ENCODE measurements at regions not wholly inside any gene's neighbourhood (a gene's known extent, or its start where the extent isn't known, plus 50 kb on each side); places are given as distances from the start of the nearest gene placed in this dataset.

- no peak for DNase-seq (ENCODE audit: low read depth in 2 of 2)
Measured at GRCh38 chr2:191738003-191738402, 60.1 kb downstream of the NABP1 start.

DNA sequence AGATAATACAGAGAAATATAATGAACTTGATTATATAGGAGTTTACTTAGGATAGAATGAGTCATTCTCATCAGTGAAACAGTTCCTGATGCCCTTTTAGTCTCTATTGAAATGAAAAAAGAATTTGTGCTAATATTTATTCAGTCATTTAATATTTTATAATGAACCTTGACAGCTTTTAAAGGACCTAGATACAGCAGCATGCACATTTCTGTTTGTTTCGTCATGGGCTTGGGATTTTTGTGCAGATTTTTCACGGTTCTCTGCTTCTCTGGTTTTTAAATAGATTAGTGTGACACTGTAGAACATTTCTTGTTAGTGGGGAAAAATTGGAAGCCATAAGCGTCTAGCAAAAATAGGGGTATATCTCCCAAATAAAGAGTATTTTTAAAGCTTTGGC, 60.7 kb downstream of the NABP1 start:
- no peak for DNase-seq (ENCODE audit: low read depth in 2 of 2)

DNA sequence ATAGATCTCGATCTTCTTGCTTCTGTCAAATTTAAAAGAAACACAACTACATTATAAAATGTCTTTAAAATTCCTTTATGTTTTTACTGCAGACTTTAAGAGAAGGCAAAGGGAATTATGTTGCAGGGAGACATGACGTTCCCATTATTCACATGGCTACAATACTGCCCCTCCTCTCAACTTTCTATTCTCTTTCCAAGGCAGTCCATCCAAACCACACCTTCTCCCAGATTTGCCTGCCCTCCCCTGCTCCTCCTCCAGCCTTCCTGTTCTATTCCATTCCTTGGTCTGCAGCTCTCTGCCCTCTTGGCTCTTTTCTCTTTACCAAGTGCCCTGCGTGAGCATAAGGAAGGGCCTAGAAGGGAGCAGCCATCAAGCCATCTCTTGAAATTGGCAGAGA, 61.3 kb downstream of the NABP1 start:
- no peak for DNase-seq (ENCODE audit: low read depth in 2 of 2)

DNA sequence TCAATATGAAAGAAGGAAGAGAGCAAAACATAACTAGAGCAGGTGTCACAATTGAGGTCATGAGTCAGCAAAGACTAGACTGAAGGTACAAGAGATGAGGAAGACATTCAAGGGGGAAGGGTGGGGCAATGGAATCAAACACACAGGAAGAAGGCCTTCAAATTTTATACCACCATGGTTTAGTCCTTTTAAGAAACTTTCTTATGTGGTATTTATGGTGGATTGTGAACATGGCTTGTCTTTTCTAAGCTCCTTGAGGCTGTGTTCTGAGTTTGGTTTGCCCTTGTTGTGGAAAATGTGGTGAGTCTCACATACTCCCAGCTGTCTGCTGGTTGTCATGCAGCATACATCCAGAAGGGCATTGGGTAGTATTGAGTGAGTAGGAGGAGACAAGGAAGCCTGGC, 62.1 kb downstream of the NABP1 start:
- DNase-seq (ENCODE audit: low read depth in 2 of 2): peak in 1 of 2 donors; percentile 26

DNA sequence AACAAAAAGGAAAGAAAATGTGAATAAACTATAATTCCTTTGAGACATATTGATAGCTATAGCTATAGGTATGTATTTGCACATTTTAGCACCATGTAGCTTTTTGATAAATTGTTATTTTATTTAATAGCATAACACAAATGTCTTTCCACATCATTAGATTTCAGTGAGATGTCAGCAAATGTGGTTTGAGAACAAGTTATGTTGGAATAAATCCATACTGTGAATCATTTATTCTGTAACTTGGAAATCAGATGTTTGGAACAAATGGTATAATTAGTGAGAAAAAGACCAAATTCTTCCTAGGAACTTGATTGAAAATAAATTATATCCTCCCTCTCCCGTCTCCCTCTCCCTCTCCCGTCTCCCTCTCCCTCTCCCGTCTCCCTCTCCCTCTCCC, 62.8 kb downstream of the NABP1 start:
- no peak for DNase-seq (ENCODE audit: low read depth in 2 of 2)

- no peak for DNase-seq (ENCODE audit: low read depth in 2 of 2)
Measured at GRCh38 chr2:191746346-191747169, 68.6 kb downstream of the NABP1 start.

GRCh38 chr2:191747170-191747530, 69.2 kb downstream of the NABP1 start:
- DNase-seq (ENCODE audit: low read depth in 2 of 2): no peak

DNA sequence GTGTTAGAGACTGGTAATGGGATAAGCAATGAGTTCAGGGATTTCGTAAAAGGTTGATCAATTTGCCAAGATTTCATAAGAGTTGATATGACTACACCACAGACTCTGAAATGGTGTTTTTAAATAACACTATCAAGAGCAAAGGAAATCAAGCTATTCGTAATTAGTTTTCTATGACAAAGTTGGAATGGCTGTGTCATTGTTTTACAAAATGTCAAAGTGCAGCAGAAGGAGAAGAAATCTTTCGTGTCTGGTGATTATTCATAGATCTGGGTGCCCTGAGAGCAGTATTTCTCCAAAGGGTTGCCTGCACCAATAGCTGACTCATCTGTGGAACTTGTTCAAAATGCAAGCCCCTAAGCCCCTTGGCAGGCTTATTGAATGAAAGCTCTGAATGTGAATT, 70.1 kb downstream of the NABP1 start:
- DNase-seq (ENCODE audit: low read depth in 2 of 2): no peak

DNA sequence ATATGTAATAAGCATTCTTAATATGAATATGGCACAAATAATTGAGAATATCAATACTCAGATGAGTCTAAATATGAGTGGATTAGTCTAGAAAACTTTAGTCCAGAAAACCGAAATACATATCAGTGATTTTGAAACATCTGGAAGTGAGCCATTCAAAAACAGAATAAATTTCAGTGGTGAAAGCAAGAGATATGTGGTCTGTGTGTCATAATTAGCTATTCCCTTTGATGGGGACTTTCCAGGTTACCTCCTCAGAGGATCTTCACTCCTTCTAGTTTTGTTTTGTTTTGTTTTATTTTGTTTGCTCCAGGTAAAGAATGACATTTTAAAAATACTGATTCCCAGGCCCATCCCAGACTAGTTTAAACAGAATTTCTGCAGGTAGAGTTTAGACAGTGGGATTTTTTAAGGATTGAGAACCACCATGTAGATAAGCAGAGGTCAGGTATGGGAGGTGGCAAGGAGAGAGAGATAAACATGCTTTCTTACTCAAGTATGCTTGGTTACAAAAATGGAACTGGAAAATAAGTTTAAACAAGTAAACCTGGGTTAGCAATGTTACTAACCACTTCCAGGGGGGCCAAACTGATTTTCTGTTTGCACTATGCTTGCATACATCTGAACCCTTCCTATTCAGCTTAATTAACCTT, 70.7 kb downstream of the NABP1 start:
- DNase-seq (ENCODE audit: low read depth in 2 of 2): no peak

DNA sequence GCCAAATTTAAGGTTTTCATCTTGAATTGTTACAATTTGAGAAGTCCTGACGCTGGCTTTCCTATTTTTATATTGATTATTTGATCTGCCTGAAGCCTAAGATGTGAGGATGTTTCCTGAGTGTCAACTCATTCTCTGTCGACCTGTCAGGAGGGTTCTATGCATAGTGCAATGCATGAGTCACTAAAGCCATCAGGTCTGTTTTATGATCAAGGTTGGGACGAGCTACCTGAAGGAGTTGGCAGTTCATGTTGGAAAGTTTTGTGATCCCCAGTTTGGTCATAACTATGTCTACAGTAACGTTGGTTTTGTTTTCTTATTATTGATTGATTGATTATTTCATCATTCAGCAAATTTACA, 71.2 kb downstream of the NABP1 start:
- no peak for DNase-seq (ENCODE audit: low read depth in 2 of 2)

- DNase-seq (ENCODE audit: low read depth in 2 of 2): no peak
Measured at GRCh38 chr2:191754103-191754502, 76.2 kb downstream of the NABP1 start.

DNA sequence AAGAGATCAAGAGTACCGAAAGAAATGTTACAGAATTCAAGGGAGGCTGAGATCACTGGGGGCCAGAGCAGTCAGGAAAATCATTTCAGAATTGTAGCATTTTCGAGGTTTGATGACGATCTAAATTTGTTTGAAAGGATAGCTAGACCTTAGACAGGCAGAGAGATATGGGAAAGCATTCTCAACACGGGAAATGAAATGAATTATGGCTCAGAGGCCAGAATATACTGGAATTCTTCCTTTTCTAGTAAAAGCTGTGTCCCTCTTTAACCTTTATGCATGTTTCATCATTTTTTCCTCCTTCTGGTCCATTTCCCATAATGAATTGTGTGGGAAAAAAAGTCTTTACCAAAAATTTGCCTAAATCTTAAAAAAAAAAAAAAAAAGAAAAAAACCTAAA, 78.8 kb downstream of the NABP1 start:
- DNase-seq (ENCODE audit: low read depth in 2 of 2): no peak

DNA sequence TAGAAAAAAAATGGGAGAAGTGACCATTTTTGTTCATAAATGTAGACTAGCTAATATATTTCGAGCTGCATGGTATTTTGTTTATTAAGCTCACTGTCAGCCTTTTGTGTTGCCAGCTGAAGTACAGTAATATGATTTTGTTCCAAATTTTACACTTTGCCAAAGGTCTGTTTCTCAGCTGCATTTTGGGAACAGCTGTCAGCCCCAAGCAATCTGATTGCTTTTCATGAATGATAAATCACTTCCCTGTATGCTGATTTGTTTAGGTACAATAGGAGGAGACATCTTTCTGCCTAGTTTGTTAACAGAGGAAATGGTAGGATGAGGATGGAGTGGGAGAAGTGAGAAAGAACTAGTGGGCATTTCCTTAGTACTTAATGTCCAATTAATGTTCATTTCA, 79.3 kb downstream of the NABP1 start:
- no peak for DNase-seq (ENCODE audit: low read depth in 2 of 2)

DNA sequence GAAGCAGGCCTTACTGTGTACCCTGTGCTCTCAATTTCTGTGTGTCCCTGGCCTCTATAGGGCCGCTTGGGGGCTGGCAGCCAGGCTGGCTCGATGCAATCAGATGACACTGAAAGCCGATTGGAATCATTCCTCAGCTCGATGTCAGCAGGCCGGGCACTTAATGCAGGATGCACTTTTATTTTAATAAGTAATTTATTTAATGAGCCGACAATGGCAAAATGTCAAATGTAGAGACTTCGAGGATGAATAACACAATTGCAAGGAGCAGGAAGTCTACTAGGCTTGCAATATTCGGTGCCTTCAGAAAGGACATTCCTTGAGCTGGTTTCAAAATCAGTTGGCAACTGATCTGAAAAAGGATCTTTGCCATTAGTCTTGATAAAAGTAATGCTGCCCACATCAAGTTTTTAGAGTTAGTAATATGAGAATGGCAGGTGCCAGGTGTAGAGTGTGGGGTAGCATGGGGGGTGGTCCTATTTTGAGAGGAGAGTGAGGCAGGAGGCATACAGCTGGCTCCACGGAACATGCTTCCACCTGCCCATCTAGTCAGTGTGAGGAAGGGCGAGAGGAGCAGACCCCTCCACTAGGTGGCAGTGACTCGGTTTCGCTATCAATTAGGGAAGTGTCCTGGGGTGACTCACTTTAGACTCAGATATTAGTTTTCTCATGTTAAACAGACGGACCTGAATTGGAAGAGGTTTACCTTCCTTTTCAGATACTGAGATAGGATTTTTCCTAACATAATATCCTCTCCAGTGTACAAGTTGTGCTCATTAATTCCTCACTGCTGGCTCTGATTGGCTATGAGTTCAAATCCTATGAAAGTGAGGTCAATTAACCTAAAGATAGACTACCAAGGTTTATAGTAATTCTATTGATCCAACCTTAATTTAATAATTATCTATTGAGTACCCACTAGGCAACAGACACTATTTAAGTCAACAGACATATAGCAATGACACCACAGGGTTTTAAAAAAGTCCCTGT, 80.9 kb downstream of the NABP1 start:
- DNase-seq (ENCODE audit: low read depth in 2 of 2): peak in 1 of 2 donors; percentile 24

GRCh38 chr2:191759680-191760079, 81.7 kb downstream of the NABP1 start:
- no peak for DNase-seq (ENCODE audit: low read depth in 2 of 2)

- no peak for DNase-seq (ENCODE audit: low read depth in 2 of 2)
Measured at GRCh38 chr2:191760655-191761262, 82.8 kb downstream of the NABP1 start.

- DNase-seq (ENCODE audit: low read depth in 2 of 2): no peak
Measured at GRCh38 chr2:191773136-191773535, 73.8 kb downstream of the CAVIN2 start.

- no peak for DNase-seq (ENCODE audit: low read depth in 2 of 2)
Measured at GRCh38 chr2:191777351-191777750, 69.5 kb downstream of the CAVIN2 start.

- no peak for DNase-seq (ENCODE audit: low read depth in 2 of 2)
Measured at GRCh38 chr2:191778041-191778440, 68.8 kb downstream of the CAVIN2 start.

- no peak for DNase-seq (ENCODE audit: low read depth in 2 of 2)
Measured at GRCh38 chr2:191782351-191782750, 64.5 kb downstream of the CAVIN2 start.

- DNase-seq (ENCODE audit: low read depth in 2 of 2): no peak
Measured at GRCh38 chr2:191783416-191783815, 63.5 kb downstream of the CAVIN2 start.

Data from stimulated activated CD8-positive, alpha-beta memory T cell treated with anti-CD3 and anti-CD28 coated beads, Interleukin-15, amount 100 ng/mL, for 4 hours (primary cell).